Gastrocnemius medialis (tissue), 4 donors: ENCODE measurements at regions not wholly inside any gene's neighbourhood (a gene's known extent, or its start where the extent isn't known, plus 50 kb on each side); places are given as distances from the start of the nearest gene placed in this dataset.

Source experiments
- POLR2A ChIP-seq, 2 donors: fragments of 450-650 bp; IDR thresholded peaks; one replicate each; pipeline ENCODE4 v1.6.1; 2017; ENCODE audit warnings: antibody characterized with exemption in 2 of 2, mild to moderate bottlenecking in 2 of 2, moderate library complexity in 2 of 2
- TF ChIP-seq, protein P1 (sequence below), 5 experiments: fragments of 450-650 bp in 3 of 5; fragments of 200-600 bp in 2 of 5; sonication (generic) in 2 of 5; IDR thresholded peaks in 4 of 5; conservative IDR thresholded peaks in 1 of 5; 1 replicate in 4 of 5; 2 replicates in 1 of 5; pipeline ENCODE4 v1.5.1; 2016 to 2019; ENCODE audit warnings: antibody characterized with exemption in 5 of 5, mild to moderate bottlenecking in 3 of 5, moderate library complexity in 3 of 5

DNA sequence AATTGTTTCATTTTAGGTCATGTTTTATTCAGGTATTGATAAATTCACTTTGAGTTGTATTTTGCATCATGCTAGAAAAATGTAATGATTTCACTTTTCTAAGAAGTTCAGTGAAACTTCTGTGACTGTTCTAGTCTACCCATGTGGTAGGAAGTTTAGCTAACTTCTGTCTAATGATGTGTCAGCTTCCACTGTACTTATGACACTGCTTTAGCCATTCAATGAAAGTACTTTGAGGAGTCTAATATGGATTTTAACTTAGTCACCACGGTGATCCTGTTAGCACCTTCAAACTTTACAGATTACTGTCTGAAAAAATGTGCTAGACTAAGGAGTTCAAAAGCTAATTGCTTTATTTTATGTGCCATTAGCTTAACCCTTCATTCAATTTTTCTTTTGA lies 1510.5 kb upstream of the CDH9 start:
- TF ChIP-seq, protein P1, sequence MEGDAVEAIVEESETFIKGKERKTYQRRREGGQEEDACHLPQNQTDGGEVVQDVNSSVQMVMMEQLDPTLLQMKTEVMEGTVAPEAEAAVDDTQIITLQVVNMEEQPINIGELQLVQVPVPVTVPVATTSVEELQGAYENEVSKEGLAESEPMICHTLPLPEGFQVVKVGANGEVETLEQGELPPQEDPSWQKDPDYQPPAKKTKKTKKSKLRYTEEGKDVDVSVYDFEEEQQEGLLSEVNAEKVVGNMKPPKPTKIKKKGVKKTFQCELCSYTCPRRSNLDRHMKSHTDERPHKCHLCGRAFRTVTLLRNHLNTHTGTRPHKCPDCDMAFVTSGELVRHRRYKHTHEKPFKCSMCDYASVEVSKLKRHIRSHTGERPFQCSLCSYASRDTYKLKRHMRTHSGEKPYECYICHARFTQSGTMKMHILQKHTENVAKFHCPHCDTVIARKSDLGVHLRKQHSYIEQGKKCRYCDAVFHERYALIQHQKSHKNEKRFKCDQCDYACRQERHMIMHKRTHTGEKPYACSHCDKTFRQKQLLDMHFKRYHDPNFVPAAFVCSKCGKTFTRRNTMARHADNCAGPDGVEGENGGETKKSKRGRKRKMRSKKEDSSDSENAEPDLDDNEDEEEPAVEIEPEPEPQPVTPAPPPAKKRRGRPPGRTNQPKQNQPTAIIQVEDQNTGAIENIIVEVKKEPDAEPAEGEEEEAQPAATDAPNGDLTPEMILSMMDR (IDR thresholded peaks at IDR 0.05 in 4 of 5, conservative IDR thresholded peaks at IDR 0.05 in 1 of 5) = no peak
- TF ChIP-seq POLR2A (IDR thresholded peaks at IDR 0.05) = no peak
